ENCODE measurements at regions not wholly inside any gene's neighbourhood (a gene's known extent, or its start where the extent isn't known, plus 50 kb on each side); places are given as distances from the start of the nearest gene placed in this dataset.

DNA sequence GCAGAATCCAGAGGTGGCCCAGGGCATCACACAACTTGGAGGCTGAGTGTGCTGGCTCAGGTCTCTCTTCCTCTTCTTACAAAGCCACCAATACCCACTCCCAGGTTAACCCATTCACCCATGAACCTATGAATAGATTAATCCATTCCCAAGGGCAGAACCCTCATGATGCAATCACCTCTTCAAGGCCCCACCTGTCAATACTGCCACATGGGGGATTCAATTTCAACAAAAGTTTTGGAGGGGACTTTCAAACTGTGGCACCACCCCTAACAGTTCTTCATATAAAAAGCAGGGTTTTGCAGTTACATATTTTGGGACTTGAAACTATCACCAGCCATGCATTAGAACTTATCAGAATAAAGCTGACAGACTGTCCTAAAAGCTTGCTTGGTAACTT, 193.6 kb upstream of the RNF32 start:
- TF ChIP-seq RFX1 (IDR thresholded peaks at IDR 0.05) (no peak), TAF15 (IDR thresholded peaks at IDR 0.05; ENCODE audit: low read depth, low read length, poor library complexity, severe bottlenecking) (no peak), ZFP36 (IDR thresholded peaks at IDR 0.05; ENCODE audit: borderline replicate concordance, low read depth, low read length, partially characterized antibody) (no peak), ZNF274 (CRISPR knock-in tag; IDR thresholded peaks at IDR 0.05) (no peak)

Data from HepG2 (cell line).